ENCODE measurements at regions not wholly inside any gene's neighbourhood (a gene's known extent, or its start where the extent isn't known, plus 50 kb on each side); places are given as distances from the start of the nearest gene placed in this dataset.

GRCh38 chr5:133847301-133847700 is 121.1 kb downstream of the C5orf15 start:
- no peak for TF ChIP-seq CTCF (IDR thresholded peaks at IDR 0.05)
- no peak for TF ChIP-seq POLR2A (IDR thresholded peaks at IDR 0.05)
- no peak for TF ChIP-seq POLR2AphosphoS5 (IDR thresholded peaks at IDR 0.05)

Data from prostate gland (tissue), 2 donors.